ENCODE measurements at regions not wholly inside any gene's neighbourhood (a gene's known extent, or its start where the extent isn't known, plus 50 kb on each side); places are given as distances from the start of the nearest gene placed in this dataset.

DNA sequence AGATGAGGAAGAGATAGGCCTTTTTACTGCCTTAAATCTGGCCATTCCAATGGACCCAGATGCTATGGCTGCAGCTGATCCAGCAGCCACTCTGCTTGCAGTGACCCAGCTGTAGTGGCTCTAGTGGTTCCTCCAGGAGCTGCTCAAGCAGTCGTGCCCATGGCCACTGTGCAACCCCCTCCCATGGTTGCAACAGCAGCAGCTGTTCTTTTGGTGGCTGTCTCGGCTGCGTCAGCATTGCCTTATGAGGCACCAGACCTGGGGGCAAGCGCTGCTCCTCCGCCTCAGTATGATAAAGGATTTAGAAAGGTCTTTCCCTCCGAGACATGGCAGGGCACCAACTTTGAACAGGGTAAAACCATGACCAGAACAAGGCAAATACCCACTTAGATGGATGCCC, 384.9 kb upstream of the DCC start:
- Histone ChIP-seq H3K9ac (ENCODE audit: insufficient read depth in 1 of 2, low read depth in 2 of 2, low read length in 2 of 2) (no peak overlapping the region), H2AFZ (ENCODE audit: low read depth, low read length) (no peak overlapping the region), H3K79me2 (ENCODE audit: control insufficient read depth, insufficient read depth, low read length) (no peaks in the 10 kb centered on the region), H4K20me1 (replicated peaks; ENCODE audit: control insufficient read depth, insufficient read depth, low read length) (no peaks in the 10 kb centered on the region), H3K36me3 (ENCODE audit: control insufficient read depth, insufficient read depth, low read length) (no peaks in the 10 kb centered on the region), H3K27ac (ENCODE audit: extremely low read depth, low read depth, low read length) (no peak overlapping the region), H3K4me3 (no peak overlapping the region), H3K9me3 (replicated peaks; ENCODE audit: control insufficient read depth, insufficient read depth, low read depth, low read length) (no peaks in the 10 kb centered on the region), H3K9me1 (ENCODE audit: control insufficient read depth, insufficient read depth, low read length) (no peaks in the 10 kb centered on the region), H3K27me3 (ENCODE audit: control insufficient read depth in 2 of 2, insufficient read depth in 2 of 2, low read length in 2 of 2) (no peaks in the 10 kb centered on the region), H3K4me2 (ENCODE audit: insufficient read depth, low read length) (no peak overlapping the region), H3K4me1 (replicated peaks in 1 of 2; ENCODE audit: control insufficient read depth in 2 of 2, insufficient read depth in 2 of 2, low read length in 2 of 2) (no peaks in the 10 kb centered on the region)
- no peak for ATAC-seq
- in situ Hi-C loops (cut with MboI) (no loop called here), intact Hi-C loops (cut with micrococcal nuclease) (no loop called here)
- WGBS (ENCODE audit: insufficient coverage, low coverage, missing lambda C conversion rate): 0% methylated on average over 6 of the region's 6 CpGs
- no peak for FAIRE-seq
- POLR2A ChIA-PET: no interaction called here
- TF ChIP-seq JUN (IDR thresholded peaks at IDR 0.05; ENCODE audit: borderline replicate concordance, low read depth, low read length) (no peak), JUN (CRISPR knock-in tag; IDR thresholded peaks at IDR 0.05; ENCODE audit: borderline replicate concordance) (no peak), FOXM1 (IDR thresholded peaks at IDR 0.05; ENCODE audit: low read depth) (no peak), FOXM1 (CRISPR knock-in tag; IDR thresholded peaks at IDR 0.05; ENCODE audit: low read depth) (no peak), FOXK2 (conservative IDR thresholded peaks at IDR 0.05 in 1 of 2, IDR thresholded peaks at IDR 0.05 in 1 of 2; ENCODE audit: low read depth in 2 of 2) (no peak), CBFB (CRISPR knock-in tag; IDR thresholded peaks at IDR 0.05) (no peak), CREB1 (IDR thresholded peaks at IDR 0.05) (no peak), CREB1 (CRISPR knock-in tag; IDR thresholded peaks at IDR 0.05) (no peak), ATF1 (CRISPR knock-in tag; IDR thresholded peaks at IDR 0.05) (no peak), ATF1 (tag; IDR thresholded peaks at IDR 0.05) (no peak), IRF1 (CRISPR knock-in tag; IDR thresholded peaks at IDR 0.05; ENCODE audit: borderline replicate concordance) (no peak), KHSRP (IDR thresholded peaks at IDR 0.05) (no peak), HEY1 (CRISPR knock-in tag; IDR thresholded peaks at IDR 0.05; ENCODE audit: borderline replicate concordance) (no peak), MAFG (tag; conservative IDR thresholded peaks at IDR 0.05) (no peak), TFAP4 (CRISPR knock-in tag; IDR thresholded peaks at IDR 0.05; ENCODE audit: borderline replicate concordance) (no peak), HDAC2 (IDR thresholded peaks at IDR 0.05) (no peak), CSDE1 (IDR thresholded peaks at IDR 0.05) (no peak)
- TF ChIP-seq, protein P1, sequence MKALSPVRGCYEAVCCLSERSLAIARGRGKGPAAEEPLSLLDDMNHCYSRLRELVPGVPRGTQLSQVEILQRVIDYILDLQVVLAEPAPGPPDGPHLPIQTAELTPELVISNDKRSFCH (CRISPR knock-in tag; IDR thresholded peaks at IDR 0.05): no peak
- TF ChIP-seq, protein P1 (tag; IDR thresholded peaks at IDR 0.05): no peak
- TF ChIP-seq, protein P2, sequence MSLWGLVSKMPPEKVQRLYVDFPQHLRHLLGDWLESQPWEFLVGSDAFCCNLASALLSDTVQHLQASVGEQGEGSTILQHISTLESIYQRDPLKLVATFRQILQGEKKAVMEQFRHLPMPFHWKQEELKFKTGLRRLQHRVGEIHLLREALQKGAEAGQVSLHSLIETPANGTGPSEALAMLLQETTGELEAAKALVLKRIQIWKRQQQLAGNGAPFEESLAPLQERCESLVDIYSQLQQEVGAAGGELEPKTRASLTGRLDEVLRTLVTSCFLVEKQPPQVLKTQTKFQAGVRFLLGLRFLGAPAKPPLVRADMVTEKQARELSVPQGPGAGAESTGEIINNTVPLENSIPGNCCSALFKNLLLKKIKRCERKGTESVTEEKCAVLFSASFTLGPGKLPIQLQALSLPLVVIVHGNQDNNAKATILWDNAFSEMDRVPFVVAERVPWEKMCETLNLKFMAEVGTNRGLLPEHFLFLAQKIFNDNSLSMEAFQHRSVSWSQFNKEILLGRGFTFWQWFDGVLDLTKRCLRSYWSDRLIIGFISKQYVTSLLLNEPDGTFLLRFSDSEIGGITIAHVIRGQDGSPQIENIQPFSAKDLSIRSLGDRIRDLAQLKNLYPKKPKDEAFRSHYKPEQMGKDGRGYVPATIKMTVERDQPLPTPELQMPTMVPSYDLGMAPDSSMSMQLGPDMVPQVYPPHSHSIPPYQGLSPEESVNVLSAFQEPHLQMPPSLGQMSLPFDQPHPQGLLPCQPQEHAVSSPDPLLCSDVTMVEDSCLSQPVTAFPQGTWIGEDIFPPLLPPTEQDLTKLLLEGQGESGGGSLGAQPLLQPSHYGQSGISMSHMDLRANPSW (CRISPR knock-in tag; IDR thresholded peaks at IDR 0.05): no peak
- no peak for DNase-seq (ENCODE audit: extremely low read depth in 1 of 4, low spot score in 3 of 4)
- CTCF ChIA-PET (ENCODE audit: low intra/inter-chr PET ratio): no interaction called here
- no TSS peak for BruUV-seq (replicated peaks)

All from K562 (cell line).